ENCODE measurements at regions not wholly inside any gene's neighbourhood (a gene's known extent, or its start where the extent isn't known, plus 50 kb on each side); places are given as distances from the start of the nearest gene placed in this dataset.

DNA sequence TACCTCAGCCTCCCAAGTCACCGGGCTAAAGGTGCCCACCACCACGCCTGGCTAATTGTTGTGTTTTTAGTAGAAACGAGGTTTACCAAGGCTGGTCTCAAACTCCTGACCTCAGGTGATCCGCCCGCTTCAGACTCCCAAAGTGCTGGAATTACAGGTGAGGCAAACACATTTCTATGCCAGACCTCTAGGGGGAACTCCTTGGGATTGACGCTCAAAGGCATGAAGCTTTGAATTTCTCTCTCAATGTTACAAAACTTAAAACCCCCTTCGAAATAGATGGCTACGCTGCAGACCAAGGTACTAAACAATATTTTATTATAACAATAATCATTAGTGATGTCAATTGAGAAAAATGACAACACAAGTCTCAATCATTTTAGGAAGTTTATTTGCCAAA, 330.0 kb downstream of the SETD4 start:
- Mint-ChIP-seq H3K4me1 (no peaks in the 10 kb centered on the region), H3K36me3 (no peaks in the 10 kb centered on the region), H3K27me3 (ENCODE audit: low read depth in 2 of 2) (peaks cover 33 to 50% of the 10 kb centered on the region in 2 donors), H3K9me3 (no peaks in the 10 kb centered on the region), H3K4me3 (no peak overlapping the region), H3K27ac (no peak overlapping the region)
- Histone ChIP-seq H3K9me3 (ENCODE audit: control insufficient read depth, insufficient read depth, low read length) (no peaks in the 10 kb centered on the region), H3K27ac (ENCODE audit: low read length) (no peak overlapping the region), H3K36me3 (ENCODE audit: control insufficient read depth, insufficient read depth, low read length) (no peaks in the 10 kb centered on the region), H3K4me1 (ENCODE audit: control insufficient read depth, insufficient read depth, low read length) (no peaks in the 10 kb centered on the region), H3K4me3 (ENCODE audit: low read length) (no peak overlapping the region), H3K27me3 (ENCODE audit: control insufficient read depth, insufficient read depth, low read length) (no peaks in the 10 kb centered on the region)
- DNase-seq = no peak
- 91% methylated on average over 6 of the region's 8 CpGs for WGBS (ENCODE audit: insufficient coverage)
- no peak for ATAC-seq
- TF ChIP-seq, protein P1, sequence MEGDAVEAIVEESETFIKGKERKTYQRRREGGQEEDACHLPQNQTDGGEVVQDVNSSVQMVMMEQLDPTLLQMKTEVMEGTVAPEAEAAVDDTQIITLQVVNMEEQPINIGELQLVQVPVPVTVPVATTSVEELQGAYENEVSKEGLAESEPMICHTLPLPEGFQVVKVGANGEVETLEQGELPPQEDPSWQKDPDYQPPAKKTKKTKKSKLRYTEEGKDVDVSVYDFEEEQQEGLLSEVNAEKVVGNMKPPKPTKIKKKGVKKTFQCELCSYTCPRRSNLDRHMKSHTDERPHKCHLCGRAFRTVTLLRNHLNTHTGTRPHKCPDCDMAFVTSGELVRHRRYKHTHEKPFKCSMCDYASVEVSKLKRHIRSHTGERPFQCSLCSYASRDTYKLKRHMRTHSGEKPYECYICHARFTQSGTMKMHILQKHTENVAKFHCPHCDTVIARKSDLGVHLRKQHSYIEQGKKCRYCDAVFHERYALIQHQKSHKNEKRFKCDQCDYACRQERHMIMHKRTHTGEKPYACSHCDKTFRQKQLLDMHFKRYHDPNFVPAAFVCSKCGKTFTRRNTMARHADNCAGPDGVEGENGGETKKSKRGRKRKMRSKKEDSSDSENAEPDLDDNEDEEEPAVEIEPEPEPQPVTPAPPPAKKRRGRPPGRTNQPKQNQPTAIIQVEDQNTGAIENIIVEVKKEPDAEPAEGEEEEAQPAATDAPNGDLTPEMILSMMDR (IDR thresholded peaks at IDR 0.05) = no peak
- intact Hi-C loops (cut with micrococcal nuclease) = no loop called here

DNA sequence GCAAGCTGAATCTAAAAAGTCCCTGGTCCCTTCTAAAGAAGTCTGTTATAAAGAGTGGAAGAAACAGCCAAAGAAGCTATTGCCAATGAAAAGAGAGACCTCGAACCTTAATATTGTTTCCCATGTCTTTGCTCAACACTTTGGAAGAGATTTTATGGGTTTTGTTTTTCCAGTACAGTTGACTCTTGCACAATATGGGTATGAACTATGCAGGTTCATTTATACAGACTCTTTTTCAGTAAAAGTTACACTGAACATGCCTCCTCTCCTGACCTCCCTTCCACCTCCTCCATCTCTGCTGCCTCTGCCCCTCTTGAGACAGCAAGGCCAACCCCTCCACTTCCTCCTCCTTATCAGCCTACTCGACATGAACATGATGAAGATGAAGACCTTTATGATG, 332.5 kb downstream of the SETD4 start:
- intact Hi-C loops (cut with micrococcal nuclease) = no loop called here
- no peaks in the 10 kb centered on the region for H3K36me3 Mint-ChIP-seq
- H3K27ac ChIP-seq (ENCODE audit: low read length) = no peak overlapping the region
- H3K27ac Mint-ChIP-seq = no peak overlapping the region
- no peaks in the 10 kb centered on the region for H3K27me3 ChIP-seq (ENCODE audit: control insufficient read depth, insufficient read depth, low read length)
- H3K36me3 ChIP-seq (ENCODE audit: control insufficient read depth, insufficient read depth, low read length) = no peaks in the 10 kb centered on the region
- 84% methylated on average over 2 of the region's 2 CpGs for WGBS (ENCODE audit: insufficient coverage)
- no peak for DNase-seq
- H3K9me3 Mint-ChIP-seq = no peaks in the 10 kb centered on the region
- TF ChIP-seq, protein P1 (IDR thresholded peaks at IDR 0.05) = no peak
- no peak overlapping the region for H3K4me3 Mint-ChIP-seq
- no peak overlapping the region for H3K4me3 ChIP-seq (ENCODE audit: low read length)
- H3K27me3 Mint-ChIP-seq (ENCODE audit: low read depth in 2 of 2) = peaks cover 34 to 67% of the 10 kb centered on the region in 2 donors
- ATAC-seq = no peak
- H3K4me1 ChIP-seq (ENCODE audit: control insufficient read depth, insufficient read depth, low read length) = no peaks in the 10 kb centered on the region
- H3K4me1 Mint-ChIP-seq = no peaks in the 10 kb centered on the region
- H3K9me3 ChIP-seq (ENCODE audit: control insufficient read depth, insufficient read depth, low read length) = no peaks in the 10 kb centered on the region

DNA sequence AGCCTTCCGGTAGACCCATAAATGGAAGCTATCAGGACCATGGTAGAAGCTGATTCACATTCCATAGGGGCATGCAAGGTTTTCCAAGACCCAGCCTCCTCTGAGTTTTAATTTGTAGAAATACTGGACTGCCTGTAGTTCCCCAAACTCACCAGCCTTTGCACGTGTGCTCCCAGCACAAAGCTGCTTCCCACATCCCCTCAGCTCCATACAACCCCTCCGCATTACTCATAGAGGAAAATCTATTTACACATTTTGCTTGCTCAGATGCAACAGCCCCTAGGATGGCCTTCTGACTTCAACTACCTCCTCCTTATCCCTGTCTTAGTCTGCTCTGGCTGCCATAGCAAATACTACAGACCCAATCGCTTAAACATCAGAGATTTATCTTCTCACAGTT, 336.2 kb downstream of the SETD4 start:
- ATAC-seq = no peak
- DNase-seq = no peak
- H3K9me3 Mint-ChIP-seq = no peaks in the 10 kb centered on the region
- no peaks in the 10 kb centered on the region for H3K9me3 ChIP-seq (ENCODE audit: control insufficient read depth, insufficient read depth, low read length)
- H3K4me3 Mint-ChIP-seq = no peak overlapping the region
- H3K27ac ChIP-seq (ENCODE audit: low read length) = no peak overlapping the region
- no peaks in the 10 kb centered on the region for H3K36me3 Mint-ChIP-seq
- H3K4me1 Mint-ChIP-seq = no peaks in the 10 kb centered on the region
- no peak overlapping the region for H3K4me3 ChIP-seq (ENCODE audit: low read length)
- TF ChIP-seq, protein P1 (IDR thresholded peaks at IDR 0.05) = no peak
- H3K27ac Mint-ChIP-seq = no peak overlapping the region
- no peaks in the 10 kb centered on the region for H3K4me1 ChIP-seq (ENCODE audit: control insufficient read depth, insufficient read depth, low read length)
- WGBS (ENCODE audit: insufficient coverage) = 91% methylated on average over 4 of the region's 4 CpGs
- H3K27me3 Mint-ChIP-seq (ENCODE audit: low read depth in 2 of 2) = peaks cover 32 to 56% of the 10 kb centered on the region in 2 donors
- H3K36me3 ChIP-seq (ENCODE audit: control insufficient read depth, insufficient read depth, low read length) = no peaks in the 10 kb centered on the region
- intact Hi-C loops (cut with micrococcal nuclease) = no loop called here
- no peaks in the 10 kb centered on the region for H3K27me3 ChIP-seq (ENCODE audit: control insufficient read depth, insufficient read depth, low read length)

DNA sequence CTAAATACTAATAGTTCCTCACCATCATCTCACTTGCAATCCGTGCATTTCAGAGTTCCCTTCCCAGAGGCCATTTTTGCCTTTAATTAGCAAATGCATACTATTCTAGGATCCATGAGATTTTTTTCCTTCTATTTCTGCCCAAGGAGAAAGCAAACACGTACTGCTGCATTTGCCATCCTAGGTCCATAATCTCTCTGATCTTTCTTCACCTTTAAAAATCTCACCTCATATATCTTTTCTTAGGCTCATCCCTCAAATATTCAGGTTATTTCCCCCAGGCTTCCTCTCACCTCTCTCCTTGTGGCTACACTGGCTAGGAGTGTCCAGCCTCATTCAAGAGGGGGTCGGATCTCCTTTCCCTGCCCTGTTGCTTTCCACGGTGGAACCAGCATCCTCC, 338.6 kb downstream of the SETD4 start:
- H3K4me1 Mint-ChIP-seq = no peaks in the 10 kb centered on the region
- Histone ChIP-seq H3K4me1 (ENCODE audit: control insufficient read depth, insufficient read depth, low read length) (no peaks in the 10 kb centered on the region), H3K4me3 (ENCODE audit: low read length) (no peak overlapping the region), H3K27ac (ENCODE audit: low read length) (no peak overlapping the region), H3K36me3 (ENCODE audit: control insufficient read depth, insufficient read depth, low read length) (no peaks in the 10 kb centered on the region), H3K27me3 (ENCODE audit: control insufficient read depth, insufficient read depth, low read length) (no peaks in the 10 kb centered on the region), H3K9me3 (ENCODE audit: control insufficient read depth, insufficient read depth, low read length) (no peaks in the 10 kb centered on the region)
- 89% methylated on average over 4 of the region's 4 CpGs for WGBS (ENCODE audit: insufficient coverage)
- H3K27ac Mint-ChIP-seq = no peak overlapping the region
- no peaks in the 10 kb centered on the region for H3K9me3 Mint-ChIP-seq
- peaks cover 21 to 52% of the 10 kb centered on the region in 2 donors for H3K27me3 Mint-ChIP-seq (ENCODE audit: low read depth in 2 of 2)
- ATAC-seq = no peak
- H3K36me3 Mint-ChIP-seq = no peaks in the 10 kb centered on the region
- intact Hi-C loops (cut with micrococcal nuclease) = no loop called here
- TF ChIP-seq, protein P1 (IDR thresholded peaks at IDR 0.05) = no peak
- no peak for DNase-seq
- no peak overlapping the region for H3K4me3 Mint-ChIP-seq

All from natural killer cell (primary cell).